HCT116 (cell line): ENCODE measurements at regions not wholly inside any gene's neighbourhood (a gene's known extent, or its start where the extent isn't known, plus 50 kb on each side); places are given as distances from the start of the nearest gene placed in this dataset.
A peak's percentile ranks its signal among the peaks of the same experiment; 100 is the strongest.

Experiments
- ATAC-seq: fragments of 200-7000 bp; cut with Tn5 transposase; 2 replicates; pipeline ENCODE4 v1.9.1; 2020; ENCODE audit warnings: mild to moderate bottlenecking, moderate library complexity
- BruUV-seq: library from RNA; stranded (reverse); fragments of 400-500 nt; replicated peaks from 2 replicates; lab custom pipeline; 2021; lab: Mats Ljungman, UMichigan
- CTCF ChIA-PET: fragments of 300-600 bp; sonication (Branson Sonifier 250); formaldehyde crosslinking; loops from one replicate; lab custom pipeline; 2021; ENCODE audit warnings: antibody characterized with exemption; lab: Charles Lee
- POLR2A ChIA-PET: fragments of 300-600, 350-600 bp; sonication (Branson Sonifier 250); formaldehyde crosslinking; loops from one replicate; lab custom pipeline; 2021; ENCODE audit warnings: antibody characterized with exemption; lab: Charles Lee
- RAD21 ChIA-PET, 2 experiments: fragments of 300-600 bp; sonication (Branson Sonifier 250); formaldehyde crosslinking; loops; one replicate each; lab custom pipeline; 2023; ENCODE audit warnings: low total read pairs in 2 of 2; ENCODE audit not compliant: uncharacterized antibody in 2 of 2, unreplicated experiment in 2 of 2, low non-redundant PET in 1 of 2; lab: Charles Lee
- DNase-seq: peaks from one replicate; pipeline ENCODE4 v3.0.0-alpha.2; 2010; ENCODE audit warnings: low read depth, low spot score
- H2AFZ ChIP-seq: fragments of 200-600 bp; shearing (Covaris generic), sonication (generic); 2 replicates; pipeline ENCODE4 v1.6.1; 2017; ENCODE audit warnings: low read depth, mixed run types, mixed read lengths, antibody characterized with exemption, low read length; ENCODE audit not compliant: poor library complexity, severe bottlenecking
- H3K27ac ChIP-seq: 2 replicates; pipeline ENCODE4 v1.5.1; 2012; ENCODE audit warnings: low read depth, low read length
- H3K27me3 ChIP-seq: fragments of 200-600 bp; sonication (generic); 2 replicates; pipeline ENCODE4 v1.6.1; 2016; ENCODE audit warnings: mixed run types, low read length, mixed read lengths; ENCODE audit not compliant: insufficient read depth
- H3K36me3 ChIP-seq, 2 experiments: fragments of 200-500 bp in 1 of 2; fragments of 200-600 bp in 1 of 2; sonication (Bioruptor generic) in 1 of 2; sonication (generic) in 1 of 2; 2 replicates each; pipeline versions ENCODE4 v1.5.1 to v1.6.1; 2014 to 2016; ENCODE audit warnings: low read length in 2 of 2, inconsistent platforms in 1 of 2, mixed read lengths in 1 of 2, mixed run types in 1 of 2; ENCODE audit not compliant: insufficient read depth in 2 of 2, control insufficient read depth in 1 of 2
- H3K4me1 ChIP-seq, 2 experiments: fragments of 200-600 bp in 1 of 2; sonication (generic) in 1 of 2; 2 replicates each; pipeline versions ENCODE4 v1.5.1 to v1.6.1; 2012 to 2017; ENCODE audit warnings: low read length in 2 of 2, inconsistent platforms in 1 of 2, mild to moderate bottlenecking in 1 of 2, mixed read lengths in 1 of 2, mixed run types in 1 of 2, moderate library complexity in 1 of 2; ENCODE audit not compliant: insufficient read depth in 2 of 2, control insufficient read depth in 1 of 2
- H3K4me2 ChIP-seq: fragments of 200-600 bp; sonication (generic); 2 replicates; pipeline ENCODE4 v1.6.1; 2017; ENCODE audit warnings: mixed run types, low read length, mixed read lengths
- H3K4me3 ChIP-seq, 2 experiments: fragments of 200-600 bp in 1 of 2; sonication (generic) in 1 of 2; replicated peaks in 1 of 2; 2 replicates each; pipeline ENCODE4 v1.5.1; 2011 to 2016; ENCODE audit warnings: low read length in 2 of 2, control low read depth in 1 of 2, low read depth in 1 of 2, mild to moderate bottlenecking in 1 of 2, mixed read lengths in 1 of 2, mixed run types in 1 of 2
- H3K79me2 ChIP-seq: fragments of 200-600 bp; sonication (generic); 2 replicates; pipeline ENCODE4 v1.6.1; 2017; ENCODE audit warnings: mild to moderate bottlenecking, mixed run types, low read length, moderate library complexity, mixed read lengths; ENCODE audit not compliant: insufficient read depth
- H3K9ac ChIP-seq: fragments of 200-600 bp; sonication (generic); 2 replicates; pipeline ENCODE4 v1.6.1; 2016; ENCODE audit warnings: low read length, mixed read lengths
- H3K9me2 ChIP-seq: fragments of 200-600 bp; sonication (generic), shearing (Covaris generic); 2 replicates; pipeline ENCODE4 v1.6.1; 2017; ENCODE audit warnings: mixed run types, mild to moderate bottlenecking, moderate library complexity; ENCODE audit not compliant: insufficient read depth
- H3K9me3 ChIP-seq, 2 experiments: fragments of 200-500 bp in 1 of 2; fragments of 200-600 bp in 1 of 2; sonication (Bioruptor generic) in 1 of 2; sonication (generic) in 1 of 2; 2 replicates each; pipeline ENCODE4 v1.6.1; 2014 to 2017; ENCODE audit warnings: low read length in 2 of 2, mixed read lengths in 2 of 2, inconsistent platforms in 1 of 2, low read depth in 1 of 2, mild to moderate bottlenecking in 1 of 2, mixed run types in 1 of 2, moderate library complexity in 1 of 2; ENCODE audit not compliant: control insufficient read depth in 1 of 2, insufficient read depth in 1 of 2
- H4K20me1 ChIP-seq: fragments of 200-600 bp; sonication (generic), shearing (Covaris generic); 2 replicates; pipeline ENCODE4 v1.6.1; 2017; ENCODE audit warnings: mixed run types, mild to moderate bottlenecking, moderate library complexity; ENCODE audit not compliant: insufficient read depth
- CBX3 ChIP-seq: IDR thresholded peaks from 2 replicates; pipeline ENCODE4 v1.6.1; 2012; ENCODE audit warnings: low read depth
- CEBPB ChIP-seq: IDR thresholded peaks from 2 replicates; pipeline ENCODE4 v1.6.1; 2012; ENCODE audit warnings: low read depth
- REST ChIP-seq: IDR thresholded peaks from 2 replicates; pipeline ENCODE4 v1.6.1; 2012; ENCODE audit warnings: low read depth
- ZNF274 ChIP-seq: fragments of 200-500 bp; sonication (Bioruptor generic); IDR thresholded peaks from 2 replicates; pipeline ENCODE4 v1.6.1; 2014; ENCODE audit warnings: mild to moderate bottlenecking, low read depth, low read length, inconsistent platforms
- intact Hi-C: fragments of 100-400 bp; cut with micrococcal nuclease; formaldehyde crosslinking; loops from 2 replicates; pipeline ENCODE4 v1.10.0; 2022
- TF ChIP-seq, protein P1 (sequence below): IDR thresholded peaks from 2 replicates; pipeline ENCODE4 v1.6.1; 2012
- TF ChIP-seq, protein P2 (sequence below), 3 experiments: fragments of 200-600 bp in 1 of 3; sonication (generic) in 1 of 3; IDR thresholded peaks in 2 of 3; conservative IDR thresholded peaks in 1 of 3; 2 replicates each; pipeline ENCODE4 v1.5.1; 2012 to 2017; ENCODE audit warnings: low read depth in 2 of 3, low read length in 2 of 3, antibody characterized with exemption in 1 of 3, borderline replicate concordance in 1 of 3, control low read depth in 1 of 3, mild to moderate bottlenecking in 1 of 3, mixed read lengths in 1 of 3, mixed run types in 1 of 3, moderate library complexity in 1 of 3; ENCODE audit not compliant: insufficient read depth in 1 of 3

- no peaks in the 10 kb centered on the region for H3K79me2 ChIP-seq
- H3K36me3 ChIP-seq, result no peaks in the 10 kb centered on the region
- no peak overlapping the region for H3K9ac ChIP-seq
- POLR2A ChIA-PET, result no interaction called here
- H2AFZ ChIP-seq, result peak overlapping the region; percentile 27
- H3K27ac ChIP-seq, result no peak overlapping the region
- H3K9me3 ChIP-seq, result no peaks in the 10 kb centered on the region
- DNase-seq (no peak), ATAC-seq (0 out of 2 replicates have a peak, but pooled peaks have one; percentile 30)
- peak overlapping the region; percentile 16; the same call in 1 of the 2 replicates for H3K4me2 ChIP-seq
- intact Hi-C loops, result no loop called here
- no peaks in the 10 kb centered on the region for H3K27me3 ChIP-seq
- CTCF ChIA-PET, result no interaction called here
- no peak overlapping the region for H3K4me3 ChIP-seq
- TF ChIP-seq, protein P1, sequence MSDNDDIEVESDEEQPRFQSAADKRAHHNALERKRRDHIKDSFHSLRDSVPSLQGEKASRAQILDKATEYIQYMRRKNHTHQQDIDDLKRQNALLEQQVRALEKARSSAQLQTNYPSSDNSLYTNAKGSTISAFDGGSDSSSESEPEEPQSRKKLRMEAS, result 0 out of 2 replicates have a peak, but pooled peaks have one; percentile 5
- TF ChIP-seq ZNF274, result no peak
- TF ChIP-seq CBX3, result peak; percentile 22; the same call in 1 of the 2 replicates
- no peak for TF ChIP-seq REST
- TF ChIP-seq CEBPB, result no peak
- TF ChIP-seq, protein P2, sequence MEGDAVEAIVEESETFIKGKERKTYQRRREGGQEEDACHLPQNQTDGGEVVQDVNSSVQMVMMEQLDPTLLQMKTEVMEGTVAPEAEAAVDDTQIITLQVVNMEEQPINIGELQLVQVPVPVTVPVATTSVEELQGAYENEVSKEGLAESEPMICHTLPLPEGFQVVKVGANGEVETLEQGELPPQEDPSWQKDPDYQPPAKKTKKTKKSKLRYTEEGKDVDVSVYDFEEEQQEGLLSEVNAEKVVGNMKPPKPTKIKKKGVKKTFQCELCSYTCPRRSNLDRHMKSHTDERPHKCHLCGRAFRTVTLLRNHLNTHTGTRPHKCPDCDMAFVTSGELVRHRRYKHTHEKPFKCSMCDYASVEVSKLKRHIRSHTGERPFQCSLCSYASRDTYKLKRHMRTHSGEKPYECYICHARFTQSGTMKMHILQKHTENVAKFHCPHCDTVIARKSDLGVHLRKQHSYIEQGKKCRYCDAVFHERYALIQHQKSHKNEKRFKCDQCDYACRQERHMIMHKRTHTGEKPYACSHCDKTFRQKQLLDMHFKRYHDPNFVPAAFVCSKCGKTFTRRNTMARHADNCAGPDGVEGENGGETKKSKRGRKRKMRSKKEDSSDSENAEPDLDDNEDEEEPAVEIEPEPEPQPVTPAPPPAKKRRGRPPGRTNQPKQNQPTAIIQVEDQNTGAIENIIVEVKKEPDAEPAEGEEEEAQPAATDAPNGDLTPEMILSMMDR (IDR thresholded peaks at IDR 0.05 in 2 of 3, conservative IDR thresholded peaks at IDR 0.05 in 1 of 3; ENCODE audit: borderline replicate concordance in 1 of 3, insufficient read depth in 1 of 3, low read depth in 2 of 3, low read length in 2 of 3), result no peak
- H4K20me1 ChIP-seq, result no peaks in the 10 kb centered on the region
- no peaks in the 10 kb centered on the region for H3K9me2 ChIP-seq
- no TSS peak for BruUV-seq
- RAD21 ChIA-PET, result no interaction called here
- H3K4me1 ChIP-seq, result peaks cover 0 to 11% of the 10 kb centered on the region in 2 experiments; a peak in 2 of 4 replicates
These were observed 242.6 kb downstream of the BTG1 start for GRCh38 chr12:91902860-91903683.
